GM18861 (cell line): ENCODE measurements at regions not wholly inside any gene's neighbourhood (a gene's known extent, or its start where the extent isn't known, plus 50 kb on each side); places are given as distances from the start of the nearest gene placed in this dataset.
A peak's percentile ranks its signal among the peaks of the same experiment; 100 is the strongest.
"Not testable (repeated sequence)": the region's sequence is repeated elsewhere in the genome, so short reads cannot be mapped to it uniquely, and the experiment has no call there.

Experiments used
- ATAC-seq: cut with Tn5 transposase; IDR thresholded peaks from one replicate; pipeline ENCODE4 v1.9.1; 2021; ENCODE audit not compliant: unreplicated experiment

- not testable (repeated sequence) for ATAC-seq
Observed at GRCh38 chr1:242914729-242915128, 340.4 kb downstream of the CEP170 start.

GRCh38 chr1:242912855-242913254 lies 342.2 kb downstream of the CEP170 start:
- ATAC-seq: not testable (repeated sequence)

GRCh38 chr1:242900558-242900957 lies 354.5 kb downstream of the CEP170 start:
- not testable (repeated sequence) for ATAC-seq

- no peak for ATAC-seq
Observed at GRCh38 chr1:242890192-242890741, 364.8 kb downstream of the CEP170 start.

- peak; percentile 96 for ATAC-seq
Observed at GRCh38 chr1:242886137-242886536, 361.6 kb upstream of the PLD5 start.

- ATAC-seq: not testable (repeated sequence)
Observed at GRCh38 chr1:242880022-242880421, 355.5 kb upstream of the PLD5 start.

- ATAC-seq: no peak
Observed at GRCh38 chr1:242877743-242878142, 353.2 kb upstream of the PLD5 start.

GRCh38 chr1:242877229-242877628 lies 352.7 kb upstream of the PLD5 start:
- ATAC-seq: no peak

- no peak for ATAC-seq
Observed at GRCh38 chr1:242876030-242876429, 351.5 kb upstream of the PLD5 start.

- no peak for ATAC-seq
Observed at GRCh38 chr1:242873661-242874060, 349.2 kb upstream of the PLD5 start.

GRCh38 chr1:242872521-242872920 lies 348.0 kb upstream of the PLD5 start:
- no peak for ATAC-seq

GRCh38 chr1:242871471-242872030 lies 347.1 kb upstream of the PLD5 start:
- no peak for ATAC-seq

GRCh38 chr1:242870966-242871365 lies 346.5 kb upstream of the PLD5 start:
- peak; percentile 59 for ATAC-seq

GRCh38 chr1:242856289-242856688 lies 331.8 kb upstream of the PLD5 start:
- no peak for ATAC-seq

- no peak for ATAC-seq
Observed at GRCh38 chr1:242854466-242854865, 330.0 kb upstream of the PLD5 start.

GRCh38 chr1:242847390-242847993 lies 323.0 kb upstream of the PLD5 start:
- no peak for ATAC-seq

- no peak for ATAC-seq
Observed at GRCh38 chr1:242842094-242842493, 317.6 kb upstream of the PLD5 start.

GRCh38 chr1:242839101-242839500 lies 314.6 kb upstream of the PLD5 start:
- ATAC-seq: no peak

GRCh38 chr1:242836423-242836822 lies 311.9 kb upstream of the PLD5 start:
- no peak for ATAC-seq

- ATAC-seq: no peak
Observed at GRCh38 chr1:242828828-242829227, 304.3 kb upstream of the PLD5 start.

- no peak for ATAC-seq
Observed at GRCh38 chr1:242828199-242828598, 303.7 kb upstream of the PLD5 start.

GRCh38 chr1:242827538-242827937 lies 303.0 kb upstream of the PLD5 start:
- no peak for ATAC-seq
